GM12891 (cell line): ENCODE measurements at regions not wholly inside any gene's neighbourhood (a gene's known extent, or its start where the extent isn't known, plus 50 kb on each side); places are given as distances from the start of the nearest gene placed in this dataset.

Experiments
- POLR2A ChIP-seq: IDR thresholded peaks from 2 replicates; pipeline ENCODE4 v1.6.1; 2011; ENCODE audit warnings: low read depth, low read length, control low read depth
- POLR2AphosphoS5 ChIP-seq: IDR thresholded peaks from 2 replicates; pipeline ENCODE4 v1.6.1; 2011; ENCODE audit warnings: low read depth, low read length, control low read depth

- TF ChIP-seq POLR2A = no peak
- no peak for TF ChIP-seq POLR2AphosphoS5
These were observed 1490.5 kb downstream of the STIM2 start for GRCh38 chr4:28351102-28351501.
